H9 (cell line): ENCODE measurements at regions not wholly inside any gene's neighbourhood (a gene's known extent, or its start where the extent isn't known, plus 50 kb on each side); places are given as distances from the start of the nearest gene placed in this dataset.

Experiments
- DNase-seq: peaks from one replicate; pipeline ENCODE4 v3.0.0-alpha.2; 2017
- H2AFZ ChIP-seq: one replicate; pipeline ENCODE4 v1.6.1; 2013; ENCODE audit warnings: mild to moderate bottlenecking, low read length, control low read depth, moderate library complexity
- H2AK5ac ChIP-seq: 2 replicates; pipeline ENCODE4 v1.6.1; 2013; ENCODE audit warnings: low read length, control low read depth, mixed read lengths; ENCODE audit not compliant: insufficient read length
- H2BK120ac ChIP-seq: one replicate; pipeline ENCODE4 v1.6.1; 2013; ENCODE audit warnings: low read depth, mild to moderate bottlenecking, low read length, control low read depth, inconsistent platforms; ENCODE audit not compliant: poor library complexity, severe bottlenecking
- H2BK12ac ChIP-seq: 2 replicates; pipeline ENCODE4 v1.6.1; 2013; ENCODE audit warnings: low read length, control low read depth, mixed read lengths, low read depth; ENCODE audit not compliant: insufficient read length
- H2BK15ac ChIP-seq: 2 replicates; pipeline ENCODE4 v1.6.1; 2013; ENCODE audit warnings: low read depth, low read length, control low read depth
- H2BK20ac ChIP-seq: one replicate; pipeline ENCODE4 v1.6.1; 2013; ENCODE audit warnings: low read depth, mild to moderate bottlenecking, low read length, control low read depth, inconsistent platforms; ENCODE audit not compliant: poor library complexity, severe bottlenecking
- H2BK5ac ChIP-seq: 2 replicates; pipeline ENCODE4 v1.6.1; 2013; ENCODE audit warnings: low read length, control low read depth, mixed read lengths; ENCODE audit not compliant: insufficient read length
- H3K14ac ChIP-seq: 2 replicates; pipeline ENCODE4 v1.6.1; 2013; ENCODE audit warnings: low read length, control low read depth; ENCODE audit not compliant: insufficient read depth
- H3K18ac ChIP-seq: 2 replicates; pipeline ENCODE4 v1.6.1; 2013; ENCODE audit warnings: low read depth, mild to moderate bottlenecking, mixed read lengths, low read length, control low read depth; ENCODE audit not compliant: insufficient read length
- H3K23ac ChIP-seq: 2 replicates; pipeline ENCODE4 v1.6.1; 2013; ENCODE audit warnings: low read length, control low read depth, mixed read lengths, low read depth; ENCODE audit not compliant: insufficient read length
- H3K23me2 ChIP-seq: 2 replicates; pipeline ENCODE4 v1.6.1; 2013; ENCODE audit warnings: low read depth, mild to moderate bottlenecking, mixed read lengths, low read length, control low read depth; ENCODE audit not compliant: insufficient read length, poor library complexity, severe bottlenecking
- H3K27ac ChIP-seq: 2 replicates; pipeline ENCODE4 v1.5.1; 2013; ENCODE audit warnings: low read length, control low read depth, mixed read lengths, low read depth; ENCODE audit not compliant: insufficient read length
- H3K27me3 ChIP-seq: 2 replicates; pipeline ENCODE4 v1.6.1; 2013; ENCODE audit warnings: low read length, control low read depth, inconsistent platforms; ENCODE audit not compliant: insufficient read depth
- H3K4ac ChIP-seq: 2 replicates; pipeline ENCODE4 v1.6.1; 2013; ENCODE audit warnings: low read depth, mild to moderate bottlenecking, control low read depth, inconsistent platforms, low read length, moderate library complexity
- H3K4me1 ChIP-seq: 2 replicates; pipeline ENCODE4 v1.6.1; 2013; ENCODE audit warnings: low read length, control low read depth, inconsistent platforms; ENCODE audit not compliant: insufficient read depth
- H3K4me2 ChIP-seq: 2 replicates; pipeline ENCODE4 v1.6.1; 2013; ENCODE audit warnings: low read length, control low read depth, mixed read lengths; ENCODE audit not compliant: insufficient read length, insufficient read depth
- H3K56ac ChIP-seq: 2 replicates; pipeline ENCODE4 v1.6.1; 2013; ENCODE audit warnings: low read depth, mild to moderate bottlenecking, mixed read lengths, low read length, control low read depth; ENCODE audit not compliant: insufficient read length
- H3K79me1 ChIP-seq: 2 replicates; pipeline ENCODE4 v1.6.1; 2013; ENCODE audit warnings: low read depth, mild to moderate bottlenecking, moderate library complexity, low read length, control low read depth, inconsistent platforms; ENCODE audit not compliant: insufficient read depth, poor library complexity, severe bottlenecking
- H3K79me2 ChIP-seq: 2 replicates; pipeline ENCODE4 v1.6.1; 2013; ENCODE audit warnings: low read length, control low read depth, inconsistent platforms; ENCODE audit not compliant: insufficient read depth
- H3K9ac ChIP-seq: 2 replicates; pipeline ENCODE4 v1.6.1; 2013; ENCODE audit warnings: low read length, control low read depth, mixed read lengths; ENCODE audit not compliant: insufficient read length; ENCODE audit errors: extremely low read depth
- H3K9me3 ChIP-seq: one replicate; pipeline ENCODE4 v1.6.1; 2013; ENCODE audit warnings: low read depth, low read length, inconsistent platforms; ENCODE audit not compliant: control insufficient read depth
- H3T11ph ChIP-seq: one replicate; pipeline ENCODE4 v1.6.1; 2013; ENCODE audit warnings: mild to moderate bottlenecking, low read length, control low read depth, inconsistent platforms
- H4K20me1 ChIP-seq: one replicate; pipeline ENCODE4 v1.6.1; 2013; ENCODE audit not compliant: control insufficient read depth, insufficient read length, insufficient read depth
- H4K5ac ChIP-seq: 2 replicates; pipeline ENCODE4 v1.6.1; 2013; ENCODE audit warnings: low read depth, mild to moderate bottlenecking, mixed read lengths, low read length, control low read depth; ENCODE audit not compliant: insufficient read length
- H4K8ac ChIP-seq: replicated peaks from 2 replicates; pipeline ENCODE4 v1.6.1; 2013; ENCODE audit warnings: low read length, control low read depth, mixed read lengths, low read depth; ENCODE audit not compliant: insufficient read length
- H4K91ac ChIP-seq: 2 replicates; pipeline ENCODE4 v1.6.1; 2013; ENCODE audit warnings: low read depth, mild to moderate bottlenecking, moderate library complexity, mixed read lengths, low read length, control low read depth; ENCODE audit not compliant: insufficient read length
- H3K27ac Mint-ChIP-seq, 3 experiments: 2 replicates in 2 of 3; 3 replicates in 1 of 3; pipeline ENCODE4 v1.8.0; 2020 to 2021; ENCODE audit warnings: mixed read lengths in 3 of 3, mild to moderate bottlenecking in 1 of 3, moderate library complexity in 1 of 3
- H3K27me3 Mint-ChIP-seq: 2 replicates; pipeline ENCODE4 v1.8.0; 2021; ENCODE audit warnings: low read depth, mild to moderate bottlenecking, moderate library complexity, mixed read lengths
- H3K36me3 Mint-ChIP-seq, 3 experiments: 2 replicates in 2 of 3; 3 replicates in 1 of 3; pipeline ENCODE4 v1.8.0; 2020 to 2021; ENCODE audit warnings: low read depth in 3 of 3, mixed read lengths in 3 of 3; ENCODE audit not compliant: insufficient read depth in 1 of 3
- H3K4me1 Mint-ChIP-seq, 2 experiments: 2 replicates each; pipeline ENCODE4 v1.8.0; 2020; ENCODE audit warnings: mixed read lengths in 2 of 2
- H3K4me3 Mint-ChIP-seq, 2 experiments: 2 replicates in 1 of 2; 3 replicates in 1 of 2; pipeline ENCODE4 v1.8.0; 2020 to 2021; ENCODE audit warnings: mild to moderate bottlenecking in 2 of 2, mixed read lengths in 2 of 2, moderate library complexity in 1 of 2
- H3K9me3 Mint-ChIP-seq, 2 experiments: 2 replicates in 1 of 2; 3 replicates in 1 of 2; pipeline ENCODE4 v1.8.0; 2020; ENCODE audit warnings: mild to moderate bottlenecking in 2 of 2, mixed read lengths in 2 of 2, moderate library complexity in 1 of 2
- CTCF ChIP-seq: fragments of 200-600 bp; sonication (generic); conservative IDR thresholded peaks from 3 replicates; pipeline ENCODE4 v1.8.0; 2021; ENCODE audit warnings: antibody characterized with exemption, mild to moderate bottlenecking
- WGBS: extraction: QIAGEN DNeasy Blood & Tissue Kit; methylation state at CpG from one replicate; pipeline ENCODE4 v1.1.7; 2013; ENCODE audit warnings: missing lambda C conversion rate, low lambda C conversion rate, mixed read lengths; ENCODE audit not compliant: insufficient read length; ENCODE audit errors: extremely low coverage; 5-methylcytosine and 5-hydroxymethylcytosine counted together

- Histone ChIP-seq H3K23ac (no peak overlapping the region), H3T11ph (no peak overlapping the region), H3K27ac (no peak overlapping the region), H3K4ac (no peak overlapping the region), H2BK5ac (no peak overlapping the region), H2BK12ac (no peak overlapping the region), H3K27me3 (no peaks in the 10 kb centered on the region), H2BK15ac (no peak overlapping the region), H2AFZ (no peak overlapping the region), H4K20me1 (no peaks in the 10 kb centered on the region), H4K91ac (no peak overlapping the region), H2BK120ac (no peak overlapping the region), H3K9me3 (no peaks in the 10 kb centered on the region), H4K8ac (no peak overlapping the region), H3K14ac (no peak overlapping the region), H3K56ac (no peak overlapping the region), H2BK20ac (no peak overlapping the region), H3K4me1 (no peaks in the 10 kb centered on the region), H4K5ac (no peak overlapping the region), H3K79me2 (no peaks in the 10 kb centered on the region), H3K23me2 (no peaks in the 10 kb centered on the region), H3K79me1 (no peaks in the 10 kb centered on the region), H3K9ac (no peak overlapping the region), H2AK5ac (no peak overlapping the region), H3K4me2 (no peak overlapping the region), H3K18ac (no peak overlapping the region)
- Mint-ChIP-seq H3K4me1 (peaks cover 4 to 10% of the 10 kb centered on the region in 2 experiments), H3K27ac (no peak overlapping the region), H3K36me3 (no peaks in the 10 kb centered on the region), H3K9me3 (no peaks in the 10 kb centered on the region; a peak in 1 of 5 replicates), H3K4me3 (no peak overlapping the region), H3K27me3 (peaks cover 15% of the 10 kb centered on the region; the same call in 1 of the 2 replicates)
- TF ChIP-seq CTCF = peak; percentile 55; the same call in 2 of the 3 replicates
- no CpG with 5 or more reads among the region's 12 CpGs for WGBS
- peak; percentile 63 for DNase-seq
These were observed 88.2 kb downstream of the IRF8 start for GRCh38 chr16:85986931-85987749.
